T-helper 17 cell (primary cell): ENCODE measurements at regions not wholly inside any gene's neighbourhood (a gene's known extent, or its start where the extent isn't known, plus 50 kb on each side); places are given as distances from the start of the nearest gene placed in this dataset.

Source experiments
- ATAC-seq: fragments of 150-1000 bp; cut with Tn5 transposase; 2 replicates; pipeline ENCODE4 v1.10.0; 2021; ENCODE audit warnings: mild to moderate bottlenecking, moderate library complexity
- DNase-seq, 3 donors: peaks; one replicate each; pipeline versions ENCODE4 v3.0.0 to v3.0.0-alpha.2; 2020 to 2021
- H3K9me3 ChIP-seq: one replicate; pipeline ENCODE4 v1.7.0; 2013; ENCODE audit warnings: low read length, mild to moderate bottlenecking; ENCODE audit not compliant: control insufficient read depth, poor library complexity, severe bottlenecking
- H3K27ac Mint-ChIP-seq: one replicate; pipeline ENCODE4 v1.8.0; 2022; ENCODE audit warnings: mild to moderate bottlenecking, moderate library complexity, mixed read lengths
- H3K27me3 Mint-ChIP-seq: one replicate; pipeline ENCODE4 v1.8.0; 2022; ENCODE audit warnings: mixed read lengths
- H3K36me3 Mint-ChIP-seq: one replicate; pipeline ENCODE4 v1.8.0; 2022; ENCODE audit warnings: low read depth, mixed read lengths
- H3K4me1 Mint-ChIP-seq: one replicate; pipeline ENCODE4 v1.8.0; 2022; ENCODE audit warnings: mild to moderate bottlenecking, mixed read lengths
- H3K4me3 Mint-ChIP-seq: one replicate; pipeline ENCODE4 v1.8.0; 2022; ENCODE audit warnings: mild to moderate bottlenecking, moderate library complexity, mixed read lengths

DNA sequence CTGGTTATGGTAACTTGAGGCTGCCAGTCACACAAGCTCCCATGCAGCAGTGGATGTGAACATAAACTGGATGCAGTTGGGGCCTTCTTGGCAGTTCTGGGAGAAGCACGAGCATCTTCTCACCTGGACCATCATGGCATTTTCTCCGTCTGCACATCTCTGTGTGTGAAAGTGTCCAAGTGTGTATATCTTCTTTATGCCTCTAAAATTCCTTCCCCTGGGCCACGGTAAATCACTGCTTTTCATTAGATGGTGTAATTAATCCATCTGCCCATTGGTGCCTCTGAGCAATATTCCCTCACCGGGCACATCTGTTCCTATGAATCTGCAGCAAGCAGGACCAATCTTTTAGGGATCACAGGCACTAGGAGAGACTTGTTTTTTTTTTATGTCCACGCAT is 138.0 kb downstream of the MAP3K7 start:
- Mint-ChIP-seq H3K4me1 (peaks cover 4% of the 10 kb centered on the region), H3K36me3 (no peaks in the 10 kb centered on the region), H3K27ac (no peak overlapping the region), H3K4me3 (no peak overlapping the region), H3K27me3 (peaks cover 8% of the 10 kb centered on the region)
- no peak for ATAC-seq
- DNase-seq = no peak
- no peaks in the 10 kb centered on the region for H3K9me3 ChIP-seq

DNA sequence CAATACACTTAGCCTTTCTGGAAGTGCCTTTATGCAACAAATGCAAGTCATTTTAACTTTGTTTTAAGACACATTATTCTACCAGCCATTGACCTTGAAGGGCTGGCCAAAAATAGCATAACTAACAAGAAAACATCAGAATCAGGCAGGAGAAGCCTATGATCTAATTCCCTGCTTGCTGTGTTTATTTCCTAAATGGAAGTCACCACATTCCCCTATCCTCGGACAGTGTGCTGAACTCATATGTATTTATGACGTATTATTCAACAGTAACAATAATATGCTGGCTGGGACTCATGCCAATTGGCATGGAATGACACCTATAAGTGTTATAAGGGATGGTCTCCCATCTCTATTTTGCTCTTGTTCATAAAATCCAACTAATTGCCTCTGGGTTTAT is 140.7 kb downstream of the MAP3K7 start:
- Mint-ChIP-seq H3K36me3 (peaks cover 3% of the 10 kb centered on the region), H3K4me1 (peaks cover 4% of the 10 kb centered on the region), H3K27me3 (peaks cover 13% of the 10 kb centered on the region), H3K27ac (no peak overlapping the region), H3K4me3 (no peak overlapping the region)
- DNase-seq (no peak), ATAC-seq (no peak)
- no peaks in the 10 kb centered on the region for H3K9me3 ChIP-seq

DNA sequence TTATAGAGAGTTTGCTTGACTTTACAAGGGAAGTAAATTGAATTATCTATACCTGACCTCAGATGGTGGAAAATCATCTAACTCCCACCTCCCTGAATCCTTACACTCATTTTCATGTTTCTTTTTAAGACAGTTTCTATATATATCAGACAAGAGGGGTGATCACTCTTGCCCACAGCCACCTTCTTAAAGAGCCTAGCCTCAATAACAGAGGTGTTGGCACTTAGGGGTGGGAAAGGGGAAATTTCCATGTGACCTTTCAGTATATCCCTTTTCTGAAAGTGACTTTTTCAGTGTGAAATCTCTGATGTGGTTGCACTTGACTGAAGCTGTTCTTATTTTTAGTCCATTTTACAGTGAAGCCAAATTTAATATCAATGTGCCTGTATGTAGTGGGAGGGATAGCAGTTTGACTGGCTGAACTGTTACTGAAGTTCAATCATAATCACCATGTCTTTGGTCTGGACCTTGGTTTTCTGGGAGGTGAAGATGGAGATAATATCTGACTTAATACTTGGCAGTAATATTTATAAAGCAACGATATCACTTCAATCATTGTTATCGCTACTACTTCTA is 141.3 kb downstream of the MAP3K7 start:
- no peaks in the 10 kb centered on the region for H3K9me3 ChIP-seq
- Mint-ChIP-seq H3K27me3 (peaks cover 13% of the 10 kb centered on the region), H3K36me3 (peaks cover 3% of the 10 kb centered on the region), H3K4me3 (no peak overlapping the region), H3K4me1 (peaks cover 4% of the 10 kb centered on the region), H3K27ac (no peak overlapping the region)
- no peak for DNase-seq
- no peak for ATAC-seq

DNA sequence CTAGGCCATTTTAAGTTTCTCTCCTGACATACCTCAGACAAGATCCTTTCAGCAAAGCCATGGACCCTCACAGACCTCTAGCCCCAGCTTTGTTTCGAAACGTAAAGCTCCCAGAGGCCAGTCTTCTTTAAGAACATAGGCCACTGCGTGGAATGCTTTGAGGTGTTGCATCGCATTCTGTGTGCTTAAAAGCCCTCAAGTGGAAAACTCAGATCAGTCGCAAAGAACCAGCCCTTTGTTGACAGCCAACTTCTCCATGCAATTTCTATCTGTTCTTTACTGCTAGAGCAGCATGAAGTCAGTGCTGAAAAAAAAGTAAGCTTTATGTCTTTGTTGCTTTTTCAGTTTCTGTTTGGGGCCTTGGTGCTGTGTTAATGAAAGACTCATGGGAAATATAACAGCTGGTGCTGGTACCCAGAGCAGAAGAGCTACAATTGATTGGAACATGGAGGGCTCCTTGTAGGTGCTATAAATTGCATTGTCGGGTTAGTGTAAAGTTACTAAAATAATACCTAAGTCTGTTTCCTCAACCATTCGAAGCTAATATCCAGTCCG is 142.6 kb downstream of the MAP3K7 start:
- H3K9me3 ChIP-seq = no peaks in the 10 kb centered on the region
- peaks cover 4% of the 10 kb centered on the region for H3K36me3 Mint-ChIP-seq
- H3K4me3 Mint-ChIP-seq = no peak overlapping the region
- DNase-seq = no peak
- no peak overlapping the region for H3K27ac Mint-ChIP-seq
- peaks cover 20% of the 10 kb centered on the region for H3K27me3 Mint-ChIP-seq
- no peak for ATAC-seq
- peaks cover 14% of the 10 kb centered on the region for H3K4me1 Mint-ChIP-seq

DNA sequence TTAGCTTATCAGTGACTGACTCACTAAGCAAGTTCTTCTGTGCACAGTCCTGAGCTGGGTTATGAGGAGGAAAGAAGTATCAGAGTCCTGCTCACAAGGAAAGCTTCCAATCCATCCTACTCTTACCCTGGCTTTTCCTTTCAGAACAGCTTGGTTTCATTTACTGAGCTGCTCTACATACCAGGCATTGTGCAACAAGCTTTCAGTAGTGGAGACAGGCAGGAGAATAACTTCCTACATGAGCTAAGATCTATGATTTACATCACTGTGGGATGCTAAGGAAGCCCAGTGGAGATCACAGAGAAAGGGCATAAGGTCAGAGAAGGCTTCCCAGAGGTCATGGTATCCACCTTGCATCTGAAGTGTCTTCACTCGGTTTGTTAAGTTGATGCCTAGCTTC is 144.5 kb downstream of the MAP3K7 start:
- no peaks in the 10 kb centered on the region for H3K9me3 ChIP-seq
- Mint-ChIP-seq H3K27me3 (peaks cover 22% of the 10 kb centered on the region), H3K27ac (no peak overlapping the region), H3K4me1 (peaks cover 16% of the 10 kb centered on the region), H3K36me3 (peaks cover 5% of the 10 kb centered on the region), H3K4me3 (no peak overlapping the region)
- DNase-seq (no peak), ATAC-seq (no peak)

DNA sequence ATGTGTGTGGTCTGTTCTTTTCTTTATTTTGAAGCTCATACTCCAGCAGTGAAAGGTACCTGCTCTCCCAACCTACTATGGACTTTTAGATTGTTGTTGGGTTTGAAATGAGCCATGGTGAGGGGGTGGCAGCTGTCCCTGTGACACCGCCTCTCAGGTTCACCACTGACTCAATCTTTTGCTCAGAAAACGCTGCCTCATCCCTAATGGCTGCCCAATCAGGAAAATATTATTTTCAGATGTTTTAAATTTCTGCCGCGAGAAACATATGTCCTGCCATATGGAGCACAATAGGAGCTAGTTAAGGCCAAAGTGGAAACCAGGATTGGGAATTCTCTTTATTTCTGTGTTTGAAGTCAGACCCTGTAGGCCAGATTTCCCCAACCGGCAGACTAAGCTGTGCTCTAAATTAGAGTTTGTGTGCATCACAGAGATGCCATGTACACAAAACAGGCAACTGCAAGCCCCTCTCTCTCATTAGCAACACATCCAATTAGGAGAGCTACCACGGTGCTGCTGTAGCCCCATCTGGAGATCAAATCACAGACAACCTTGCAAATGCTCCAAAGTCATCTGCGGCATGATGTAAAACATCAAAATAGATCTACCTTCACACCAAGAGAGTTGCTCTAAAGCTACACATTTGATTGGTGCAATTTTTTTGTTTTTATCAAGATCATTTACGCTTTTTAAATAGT is 144.1 kb upstream of the BACH2 start:
- H3K4me1 Mint-ChIP-seq = peaks cover 18% of the 10 kb centered on the region
- ATAC-seq = no peak
- no peak overlapping the region for H3K27ac Mint-ChIP-seq
- H3K9me3 ChIP-seq = no peaks in the 10 kb centered on the region
- H3K27me3 Mint-ChIP-seq = peaks cover 14% of the 10 kb centered on the region
- no peak for DNase-seq
- peaks cover 5% of the 10 kb centered on the region for H3K36me3 Mint-ChIP-seq
- no peak overlapping the region for H3K4me3 Mint-ChIP-seq

DNA sequence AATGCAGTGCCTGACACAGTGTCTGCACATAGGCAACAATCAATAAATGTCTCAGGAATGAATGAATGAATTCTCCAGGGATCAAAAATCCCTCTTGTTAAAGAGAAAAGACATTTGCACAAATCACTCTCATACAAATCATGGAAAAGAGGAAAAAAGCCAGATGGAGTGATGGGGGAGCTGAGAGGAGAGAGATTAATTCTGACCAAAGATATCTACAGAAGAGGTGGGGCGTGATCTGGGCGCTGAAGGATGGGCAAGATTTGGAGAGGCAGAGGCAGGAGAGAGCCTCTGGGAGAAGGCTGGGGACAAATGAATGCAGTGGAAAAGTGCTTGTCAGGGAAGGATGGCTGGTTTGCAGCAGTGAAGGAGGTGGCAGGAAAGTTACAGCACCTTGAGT is 142.9 kb upstream of the BACH2 start:
- Mint-ChIP-seq H3K4me1 (peaks cover 16% of the 10 kb centered on the region), H3K36me3 (peaks cover 5% of the 10 kb centered on the region), H3K27ac (no peak overlapping the region), H3K4me3 (no peak overlapping the region), H3K27me3 (peaks cover 14% of the 10 kb centered on the region)
- ATAC-seq (no peak), DNase-seq (no peak)
- H3K9me3 ChIP-seq = no peaks in the 10 kb centered on the region

DNA sequence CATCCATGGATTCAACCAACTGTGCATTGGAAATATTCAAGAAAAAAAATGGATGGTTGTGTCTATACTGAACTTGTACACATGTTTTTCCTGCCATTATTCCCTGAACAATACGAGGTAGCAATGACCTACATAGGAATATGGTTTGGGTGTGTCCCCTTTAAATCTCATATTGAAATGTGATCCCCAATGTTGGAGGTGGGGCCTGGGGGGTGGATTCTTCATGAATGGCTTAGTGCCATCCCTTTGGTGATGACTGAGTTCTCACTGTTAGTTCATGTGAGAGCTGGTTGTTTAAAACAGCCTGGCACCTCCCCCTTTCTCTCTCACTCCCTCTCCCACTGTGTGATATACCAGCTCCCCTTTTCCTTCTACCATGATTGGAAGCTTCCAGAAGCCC is 139.8 kb upstream of the BACH2 start:
- H3K9me3 ChIP-seq = no peaks in the 10 kb centered on the region
- no peak overlapping the region for H3K4me3 Mint-ChIP-seq
- ATAC-seq (no peak), DNase-seq (no peak)
- no peak overlapping the region for H3K27ac Mint-ChIP-seq
- peaks cover 10% of the 10 kb centered on the region for H3K27me3 Mint-ChIP-seq
- peaks cover 2% of the 10 kb centered on the region for H3K36me3 Mint-ChIP-seq
- H3K4me1 Mint-ChIP-seq = peaks cover 16% of the 10 kb centered on the region

DNA sequence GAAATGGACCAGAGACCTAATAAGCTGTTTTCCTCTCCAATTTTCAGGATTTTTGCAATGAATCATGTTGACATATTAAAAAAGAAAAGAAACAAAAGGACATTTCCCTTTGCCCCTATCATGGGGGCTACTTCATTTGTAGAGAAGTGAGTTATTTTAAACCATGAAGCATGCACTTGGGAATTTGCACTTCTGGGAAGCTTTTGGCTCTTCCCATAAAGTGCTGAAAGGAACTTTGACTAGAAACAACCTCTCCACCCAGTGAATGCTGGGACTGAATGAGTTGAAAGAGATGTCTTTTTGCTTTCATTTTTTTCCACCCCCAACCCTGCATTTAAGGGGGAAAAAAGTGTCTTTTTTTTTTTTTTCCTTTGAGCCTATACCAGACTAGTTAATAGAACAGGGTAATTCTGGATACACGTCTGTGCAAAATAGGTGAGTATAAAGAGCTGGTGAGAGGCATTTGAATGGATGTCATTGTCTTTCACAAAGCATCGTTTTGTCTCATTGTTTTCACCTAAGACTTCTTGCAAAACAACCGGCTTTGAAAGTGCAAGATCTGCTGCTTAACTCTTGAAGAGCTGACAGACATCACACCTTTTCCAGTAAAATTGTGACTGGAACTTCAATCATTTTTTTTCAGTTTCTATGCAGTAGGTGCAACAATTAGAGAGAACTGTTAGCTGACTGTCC is 138.7 kb upstream of the BACH2 start:
- H3K9me3 ChIP-seq = no peaks in the 10 kb centered on the region
- no peak for DNase-seq
- ATAC-seq = no peak
- H3K4me3 Mint-ChIP-seq = no peak overlapping the region
- H3K27me3 Mint-ChIP-seq = peaks cover 10% of the 10 kb centered on the region
- H3K27ac Mint-ChIP-seq = no peak overlapping the region
- peaks cover 2% of the 10 kb centered on the region for H3K36me3 Mint-ChIP-seq
- peaks cover 16% of the 10 kb centered on the region for H3K4me1 Mint-ChIP-seq

DNA sequence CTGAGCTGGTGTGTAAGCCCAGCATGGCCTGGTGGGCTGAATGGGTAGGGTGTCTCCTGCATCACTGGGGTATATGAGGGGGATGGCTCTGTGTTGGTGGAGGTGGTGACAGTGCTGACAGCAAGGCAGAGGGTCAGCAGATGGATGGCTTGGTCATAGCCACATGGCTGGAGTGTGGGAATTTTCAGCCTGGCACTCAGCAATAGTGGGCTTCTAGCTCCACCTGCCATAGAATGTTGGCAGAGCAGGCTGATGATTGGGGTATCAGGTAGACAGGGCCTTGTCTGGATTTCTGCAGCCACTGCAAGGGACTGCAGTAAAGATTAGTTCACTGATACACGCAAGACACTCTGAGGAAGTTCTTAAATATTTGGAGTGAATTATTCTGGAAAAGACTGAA is 137.5 kb upstream of the BACH2 start:
- no peaks in the 10 kb centered on the region for H3K9me3 ChIP-seq
- Mint-ChIP-seq H3K4me3 (no peak overlapping the region), H3K4me1 (peaks cover 5% of the 10 kb centered on the region), H3K27me3 (peaks cover under 1% of the 10 kb centered on the region), H3K36me3 (no peaks in the 10 kb centered on the region), H3K27ac (no peak overlapping the region)
- no peak for ATAC-seq
- DNase-seq = no peak

DNA sequence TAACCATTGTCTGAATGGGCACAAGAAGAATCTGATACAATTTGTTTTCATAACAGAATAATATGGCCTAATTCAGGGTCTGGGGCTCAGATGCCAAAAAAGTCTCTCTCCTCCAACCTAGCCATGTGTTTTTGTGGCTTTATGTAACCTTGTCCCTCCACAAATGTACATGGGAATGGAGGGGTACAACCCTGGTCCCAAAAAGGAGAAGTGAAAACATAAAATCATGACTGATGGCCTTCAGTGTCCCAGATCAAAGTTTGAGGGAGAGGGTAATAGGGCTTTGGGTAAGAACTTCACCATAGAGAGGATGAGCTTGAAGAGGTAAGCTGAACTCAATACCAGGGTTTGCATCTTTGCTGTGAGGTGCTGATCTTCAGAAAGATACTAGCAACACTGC is 136.3 kb upstream of the BACH2 start:
- no peak for DNase-seq
- ATAC-seq = no peak
- no peaks in the 10 kb centered on the region for H3K36me3 Mint-ChIP-seq
- H3K27me3 Mint-ChIP-seq = no peaks in the 10 kb centered on the region
- no peak overlapping the region for H3K4me3 Mint-ChIP-seq
- no peaks in the 10 kb centered on the region for H3K9me3 ChIP-seq
- H3K4me1 Mint-ChIP-seq = peaks cover 2% of the 10 kb centered on the region
- H3K27ac Mint-ChIP-seq = no peak overlapping the region

DNA sequence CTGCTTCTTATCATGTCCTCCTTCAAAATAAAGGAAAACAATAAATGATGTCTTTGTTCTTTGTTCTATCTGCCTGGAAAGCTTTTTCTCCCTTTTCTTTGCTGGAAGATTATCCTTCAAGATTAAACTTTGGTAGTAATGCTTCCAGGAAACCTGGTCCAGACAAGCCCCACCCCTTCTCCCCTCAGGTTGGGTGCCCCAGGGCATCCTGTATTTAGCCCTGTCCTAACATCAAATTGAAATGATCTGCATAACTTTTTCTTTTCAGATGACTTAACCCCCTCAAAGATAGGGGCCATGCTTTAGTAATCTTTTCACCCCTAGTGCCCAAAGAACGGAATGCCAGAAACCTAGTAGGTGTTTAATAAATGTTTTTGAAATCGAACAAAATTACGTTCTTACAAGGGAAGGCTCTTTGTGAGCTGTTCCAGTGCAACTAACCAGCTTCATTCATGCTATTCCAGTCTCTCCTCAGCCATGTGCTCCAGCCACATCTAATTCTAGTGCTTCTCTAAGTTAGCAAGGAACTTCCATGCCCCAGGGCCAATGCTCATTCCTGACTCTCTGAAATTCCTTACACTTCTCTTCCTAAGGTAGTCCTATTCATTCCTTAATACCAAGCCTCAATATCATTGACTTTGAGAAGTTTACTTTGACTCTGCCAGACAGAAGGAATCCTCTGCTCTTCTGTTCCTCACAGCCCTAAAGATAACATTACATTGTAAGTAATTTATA is 135.6 kb upstream of the BACH2 start:
- DNase-seq = no peak
- Mint-ChIP-seq H3K27ac (no peak overlapping the region), H3K27me3 (no peaks in the 10 kb centered on the region), H3K4me3 (no peak overlapping the region), H3K4me1 (peaks cover 2% of the 10 kb centered on the region), H3K36me3 (no peaks in the 10 kb centered on the region)
- no peaks in the 10 kb centered on the region for H3K9me3 ChIP-seq
- no peak for ATAC-seq

DNA sequence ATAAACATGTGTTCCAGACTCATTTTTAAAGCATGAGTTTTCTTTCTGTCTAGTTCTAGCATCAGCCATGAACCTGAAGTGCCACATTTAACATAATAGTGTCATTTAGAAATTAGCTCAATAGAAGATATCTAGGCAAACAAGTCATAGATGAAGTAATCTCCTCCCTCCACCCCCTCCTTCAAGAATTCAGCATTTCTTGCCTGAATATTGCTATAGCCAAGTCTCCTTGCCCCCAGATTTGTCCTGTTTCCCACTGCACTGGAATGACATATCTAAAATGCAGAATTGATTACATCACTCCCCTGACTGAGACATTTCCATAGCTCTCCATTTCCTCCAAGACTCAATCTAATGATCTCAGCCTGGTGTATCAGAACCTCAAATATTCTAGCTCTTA is 134.9 kb upstream of the BACH2 start:
- no peaks in the 10 kb centered on the region for H3K9me3 ChIP-seq
- H3K27ac Mint-ChIP-seq = no peak overlapping the region
- DNase-seq (no peak), ATAC-seq (no peak)
- no peak overlapping the region for H3K4me3 Mint-ChIP-seq
- no peaks in the 10 kb centered on the region for H3K27me3 Mint-ChIP-seq
- H3K36me3 Mint-ChIP-seq = no peaks in the 10 kb centered on the region
- H3K4me1 Mint-ChIP-seq = peaks cover 1% of the 10 kb centered on the region
